AG10803 (cell line): ENCODE measurements at regions not wholly inside any gene's neighbourhood (a gene's known extent, or its start where the extent isn't known, plus 50 kb on each side); places are given as distances from the start of the nearest gene placed in this dataset.

Source experiments
- DNase-seq: peaks from one replicate; pipeline ENCODE4 v3.0.0; 2010; ENCODE audit warnings: low read depth
- H3K4me3 ChIP-seq: 2 replicates; pipeline ENCODE4 v1.5.1; 2011; ENCODE audit warnings: mild to moderate bottlenecking, low read length, control low read depth
- TF ChIP-seq, protein P1 (sequence below): conservative IDR thresholded peaks from 2 replicates; pipeline ENCODE4 v1.5.1; 2011; ENCODE audit warnings: mild to moderate bottlenecking, low read length, control low read depth, inconsistent platforms

DNA sequence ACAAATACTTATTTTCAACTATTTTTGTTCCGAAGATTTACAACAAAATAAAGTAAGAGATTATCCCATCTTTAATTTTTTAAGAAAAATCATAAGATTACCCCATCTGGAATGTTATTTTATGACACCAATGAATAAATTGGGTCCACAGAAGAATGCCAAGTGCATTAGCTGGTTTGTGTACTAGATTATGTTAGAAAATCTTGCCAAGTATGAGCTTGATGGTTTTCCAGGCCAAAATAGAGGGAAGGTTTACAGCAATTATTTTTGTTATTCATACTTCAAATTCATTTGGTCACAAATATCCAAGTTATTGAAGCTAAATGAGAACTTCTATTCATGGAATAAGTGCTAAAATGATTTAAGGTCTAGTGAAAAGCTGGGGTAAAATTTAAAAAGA is 109.4 kb upstream of the DMRTA1 start:
- TF ChIP-seq, protein P1, sequence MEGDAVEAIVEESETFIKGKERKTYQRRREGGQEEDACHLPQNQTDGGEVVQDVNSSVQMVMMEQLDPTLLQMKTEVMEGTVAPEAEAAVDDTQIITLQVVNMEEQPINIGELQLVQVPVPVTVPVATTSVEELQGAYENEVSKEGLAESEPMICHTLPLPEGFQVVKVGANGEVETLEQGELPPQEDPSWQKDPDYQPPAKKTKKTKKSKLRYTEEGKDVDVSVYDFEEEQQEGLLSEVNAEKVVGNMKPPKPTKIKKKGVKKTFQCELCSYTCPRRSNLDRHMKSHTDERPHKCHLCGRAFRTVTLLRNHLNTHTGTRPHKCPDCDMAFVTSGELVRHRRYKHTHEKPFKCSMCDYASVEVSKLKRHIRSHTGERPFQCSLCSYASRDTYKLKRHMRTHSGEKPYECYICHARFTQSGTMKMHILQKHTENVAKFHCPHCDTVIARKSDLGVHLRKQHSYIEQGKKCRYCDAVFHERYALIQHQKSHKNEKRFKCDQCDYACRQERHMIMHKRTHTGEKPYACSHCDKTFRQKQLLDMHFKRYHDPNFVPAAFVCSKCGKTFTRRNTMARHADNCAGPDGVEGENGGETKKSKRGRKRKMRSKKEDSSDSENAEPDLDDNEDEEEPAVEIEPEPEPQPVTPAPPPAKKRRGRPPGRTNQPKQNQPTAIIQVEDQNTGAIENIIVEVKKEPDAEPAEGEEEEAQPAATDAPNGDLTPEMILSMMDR: no peak
- H3K4me3 ChIP-seq: no peak overlapping the region
- DNase-seq: peak; percentile 2

DNA sequence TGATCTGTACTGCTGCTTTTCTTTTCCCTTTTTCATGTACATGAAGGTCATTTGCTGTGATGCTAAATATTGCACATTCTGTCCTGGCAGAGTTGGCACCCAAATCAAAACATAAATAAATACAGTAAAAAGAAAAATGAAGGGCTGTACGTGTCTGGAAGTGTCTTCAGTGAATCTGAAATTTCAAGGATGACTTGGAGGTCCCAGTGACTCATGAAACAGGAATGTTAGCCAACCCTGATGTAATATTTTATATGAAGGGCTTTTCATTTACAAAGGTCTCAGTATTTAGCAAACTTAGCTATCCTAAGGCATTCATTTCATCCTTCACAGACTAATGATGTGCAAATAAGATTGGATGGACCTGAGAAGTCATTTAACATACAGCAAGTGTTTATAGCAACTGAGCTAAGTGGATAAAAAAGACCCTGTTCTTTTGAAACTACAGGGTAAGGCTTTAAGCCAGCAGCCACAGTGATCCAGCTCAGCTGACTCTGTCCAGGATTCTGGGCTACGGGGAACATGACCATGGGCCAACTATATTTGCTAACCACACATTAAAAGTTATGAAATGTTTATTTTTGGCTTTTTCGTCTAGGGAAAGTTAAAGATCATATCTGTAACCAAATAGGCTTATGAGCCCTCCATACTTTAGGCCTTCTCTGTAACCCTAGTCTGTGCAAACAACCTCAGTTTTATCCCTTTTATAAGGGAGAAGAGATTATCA is 104.0 kb upstream of the DMRTA1 start:
- H3K4me3 ChIP-seq: no peak overlapping the region

DNA sequence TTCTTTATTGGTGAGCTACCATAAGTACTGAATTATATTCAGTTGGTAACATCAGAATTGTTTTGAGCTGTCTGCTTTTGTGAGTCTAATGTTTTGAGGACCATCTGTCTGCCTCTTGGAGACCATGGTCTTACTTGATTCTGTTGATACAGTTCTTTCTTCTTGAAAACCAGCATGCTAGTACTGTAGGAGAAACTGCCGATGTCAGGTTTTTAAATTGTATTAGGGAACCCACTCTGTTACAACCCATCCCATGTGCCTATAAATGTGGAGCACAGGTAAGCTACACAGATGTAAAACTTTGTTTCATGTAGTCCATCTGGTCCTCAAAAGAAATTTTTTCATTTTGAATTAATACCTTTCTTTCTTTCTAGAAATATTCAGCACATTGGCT is 103.4 kb upstream of the DMRTA1 start:
- DNase-seq: no peak
- TF ChIP-seq, protein P1: no peak
- H3K4me3 ChIP-seq: no peak overlapping the region

More for the DNA sequence above, 104.0 kb upstream of the DMRTA1 start:
- TF ChIP-seq, protein P1: no peak
- peak; percentile 32 for DNase-seq

DNA sequence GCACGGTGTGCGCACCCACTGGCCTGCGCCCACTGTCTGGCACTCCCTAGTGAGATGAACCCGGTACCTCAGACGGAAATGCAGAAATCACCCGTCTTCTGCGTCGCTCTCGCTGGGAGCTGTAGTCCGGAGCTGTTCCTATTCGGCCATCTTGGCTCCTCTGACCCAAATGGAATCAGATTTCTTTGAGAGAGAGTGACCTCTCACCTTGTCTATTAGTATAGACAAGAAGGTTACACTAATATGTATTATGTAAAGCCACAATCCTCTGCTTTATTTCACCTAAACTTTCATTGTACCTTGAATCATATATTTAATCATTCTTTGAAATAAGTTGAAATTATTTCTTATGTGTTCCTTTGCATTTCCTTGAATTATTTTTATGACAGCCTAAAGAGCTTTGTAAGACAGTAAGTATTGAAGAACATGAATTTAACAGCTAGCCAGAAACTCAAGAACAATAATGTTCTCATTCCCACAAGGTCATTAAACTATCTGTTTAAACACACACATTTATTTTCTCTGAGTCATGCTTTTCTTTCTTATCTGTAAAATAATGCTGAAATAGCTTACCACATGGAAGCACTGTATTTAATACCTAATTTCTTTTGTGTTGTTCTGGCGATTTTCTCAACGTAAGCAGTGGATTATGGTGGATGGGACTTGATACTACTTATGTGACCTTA is 91.8 kb upstream of the DMRTA1 start:
- TF ChIP-seq, protein P1: no peak
- no peak overlapping the region for H3K4me3 ChIP-seq
- DNase-seq: no peak

DNA sequence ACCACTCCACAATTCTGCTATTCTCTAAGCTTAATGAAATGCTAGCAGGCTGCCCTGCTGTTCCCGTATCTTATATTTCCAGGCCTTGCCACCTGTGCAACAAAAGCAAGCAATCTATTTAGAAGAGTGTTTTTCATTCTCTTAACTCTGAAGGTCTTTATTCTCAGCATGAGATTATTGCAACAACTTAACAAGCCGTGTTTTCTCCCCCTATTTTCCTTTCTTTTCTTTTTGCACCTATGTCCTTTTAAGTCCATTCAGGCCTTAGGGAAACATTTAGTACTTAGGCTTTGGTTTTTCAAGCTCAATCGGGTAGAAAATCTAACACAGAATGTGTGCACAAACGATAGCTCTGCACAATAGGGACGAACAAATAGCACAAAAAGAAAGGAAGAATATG is 89.6 kb upstream of the DMRTA1 start:
- H3K4me3 ChIP-seq: no peak overlapping the region
- DNase-seq: no peak
- TF ChIP-seq, protein P1: no peak

DNA sequence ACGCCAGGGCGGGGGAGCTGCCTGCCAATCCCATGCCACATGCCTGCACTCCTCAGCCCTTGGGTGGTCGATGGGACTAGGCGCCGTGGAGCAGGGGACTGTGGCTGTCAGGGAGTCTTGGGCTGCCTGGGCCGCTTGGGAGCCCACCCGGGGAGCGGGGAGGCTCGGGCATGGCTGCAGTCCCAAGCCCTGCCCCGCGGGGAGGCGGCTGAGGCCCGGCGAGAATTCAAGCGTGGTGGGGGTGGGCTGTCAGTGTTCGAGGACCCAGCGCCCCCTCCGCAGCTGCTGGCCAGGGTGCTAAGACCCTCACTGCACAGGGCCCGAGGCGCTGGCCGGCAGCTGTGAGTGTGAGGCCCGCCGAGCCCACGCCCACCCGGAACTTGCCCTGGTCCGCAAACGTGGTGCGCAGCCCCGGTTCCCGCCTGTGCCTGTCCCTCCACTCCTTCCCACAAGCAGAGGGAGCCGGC is 83.2 kb upstream of the DMRTA1 start:
- DNase-seq: no peak
- TF ChIP-seq, protein P1: no peak

DNA sequence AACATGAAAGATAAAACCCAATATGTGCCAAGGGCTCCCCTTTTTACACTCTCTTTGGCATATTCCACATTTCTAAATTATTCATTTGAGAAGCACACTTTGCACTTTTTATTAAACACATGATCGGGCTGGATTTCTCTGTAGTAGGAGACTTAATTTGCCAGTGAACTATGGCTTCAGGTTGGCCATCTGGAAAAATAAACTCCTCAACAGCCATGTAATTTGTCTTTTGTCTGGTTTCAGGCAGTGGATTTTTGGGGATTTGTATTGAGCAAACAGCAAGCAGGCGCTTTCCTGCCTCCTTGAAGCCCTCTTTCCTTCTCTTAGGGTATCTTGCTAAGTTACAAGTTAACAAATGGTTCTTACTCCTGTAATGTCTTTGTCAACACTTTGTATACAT is 73.0 kb upstream of the DMRTA1 start:
- TF ChIP-seq, protein P1: no peak
- H3K4me3 ChIP-seq: no peak overlapping the region
- DNase-seq: no peak

More for the DNA sequence above, 83.2 kb upstream of the DMRTA1 start:
- H3K4me3 ChIP-seq: no peak overlapping the region
